ENCODE measurements at regions not wholly inside any gene's neighbourhood (a gene's known extent, or its start where the extent isn't known, plus 50 kb on each side); places are given as distances from the start of the nearest gene placed in this dataset.

DNA sequence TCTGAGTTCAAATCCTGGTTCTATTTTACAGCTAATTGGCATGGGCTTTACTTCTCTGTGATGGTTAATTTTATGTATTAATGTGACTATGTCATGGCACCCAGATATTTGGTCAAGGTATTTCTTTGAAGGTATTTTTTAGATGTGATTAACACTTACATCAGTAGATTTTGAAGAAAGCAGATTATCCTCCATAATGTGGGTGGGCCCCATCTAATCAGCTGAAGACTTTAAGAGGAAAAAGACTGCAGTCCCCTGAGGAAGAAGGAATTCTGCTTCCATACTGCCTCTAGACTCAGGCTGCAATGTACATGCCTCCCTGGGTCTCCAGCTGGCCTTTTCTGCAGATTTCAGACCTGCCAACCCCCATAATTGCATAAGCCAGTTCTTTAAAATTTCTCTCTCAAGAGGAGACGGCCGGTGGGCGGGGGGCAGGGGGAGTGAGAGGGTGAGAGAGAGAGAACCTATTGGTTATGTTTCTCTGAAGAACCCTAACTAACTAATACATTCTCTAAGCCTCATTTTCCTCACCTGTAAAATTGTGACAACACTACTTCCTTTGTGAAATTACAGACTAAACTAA is 338.2 kb upstream of the PRDM1 start:
- H3K4me3 ChIP-seq (ENCODE audit: low read depth, low read length) = no peak overlapping the region
- DNase-seq (ENCODE audit: low read depth) = peak; percentile 52
- TF ChIP-seq POLR2A (IDR thresholded peaks at IDR 0.05; ENCODE audit: extremely low read depth, insufficient read length) = no peak
- TF ChIP-seq, protein P1, sequence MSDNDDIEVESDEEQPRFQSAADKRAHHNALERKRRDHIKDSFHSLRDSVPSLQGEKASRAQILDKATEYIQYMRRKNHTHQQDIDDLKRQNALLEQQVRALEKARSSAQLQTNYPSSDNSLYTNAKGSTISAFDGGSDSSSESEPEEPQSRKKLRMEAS (IDR thresholded peaks at IDR 0.05; ENCODE audit: low read depth, low read length) = no peak
- TF ChIP-seq, protein P2, sequence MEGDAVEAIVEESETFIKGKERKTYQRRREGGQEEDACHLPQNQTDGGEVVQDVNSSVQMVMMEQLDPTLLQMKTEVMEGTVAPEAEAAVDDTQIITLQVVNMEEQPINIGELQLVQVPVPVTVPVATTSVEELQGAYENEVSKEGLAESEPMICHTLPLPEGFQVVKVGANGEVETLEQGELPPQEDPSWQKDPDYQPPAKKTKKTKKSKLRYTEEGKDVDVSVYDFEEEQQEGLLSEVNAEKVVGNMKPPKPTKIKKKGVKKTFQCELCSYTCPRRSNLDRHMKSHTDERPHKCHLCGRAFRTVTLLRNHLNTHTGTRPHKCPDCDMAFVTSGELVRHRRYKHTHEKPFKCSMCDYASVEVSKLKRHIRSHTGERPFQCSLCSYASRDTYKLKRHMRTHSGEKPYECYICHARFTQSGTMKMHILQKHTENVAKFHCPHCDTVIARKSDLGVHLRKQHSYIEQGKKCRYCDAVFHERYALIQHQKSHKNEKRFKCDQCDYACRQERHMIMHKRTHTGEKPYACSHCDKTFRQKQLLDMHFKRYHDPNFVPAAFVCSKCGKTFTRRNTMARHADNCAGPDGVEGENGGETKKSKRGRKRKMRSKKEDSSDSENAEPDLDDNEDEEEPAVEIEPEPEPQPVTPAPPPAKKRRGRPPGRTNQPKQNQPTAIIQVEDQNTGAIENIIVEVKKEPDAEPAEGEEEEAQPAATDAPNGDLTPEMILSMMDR (IDR thresholded peaks at IDR 0.05; ENCODE audit: low read depth, low read length) = no peak
- TF ChIP-seq MYC (IDR thresholded peaks at IDR 0.05; ENCODE audit: low read depth, low read length) = no peak

DNA sequence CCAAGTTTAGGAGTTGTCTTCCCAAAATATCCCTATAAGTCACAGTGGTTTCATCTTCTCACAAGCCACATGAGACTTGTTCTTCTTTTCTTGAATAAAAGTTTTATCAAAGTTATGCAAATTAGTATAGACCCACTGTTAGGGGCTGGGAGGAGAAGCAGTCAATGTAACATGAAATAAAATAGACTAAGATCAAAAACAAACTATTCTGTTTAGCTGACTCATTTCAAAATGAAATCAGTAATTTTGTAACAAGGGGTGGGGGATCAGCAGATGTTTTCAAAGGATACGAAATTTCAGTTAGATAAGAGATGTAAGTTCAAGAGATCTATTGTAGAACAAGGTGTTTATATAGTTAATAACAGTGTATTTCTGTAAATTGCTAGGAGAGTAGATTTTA is 339.6 kb upstream of the PRDM1 start:
- H3K4me3 ChIP-seq (ENCODE audit: low read depth, low read length) = no peak overlapping the region
- TF ChIP-seq, protein P1 (IDR thresholded peaks at IDR 0.05; ENCODE audit: low read depth, low read length) = no peak
- TF ChIP-seq POLR2A (IDR thresholded peaks at IDR 0.05; ENCODE audit: extremely low read depth, insufficient read length) (no peak), MYC (IDR thresholded peaks at IDR 0.05; ENCODE audit: low read depth, low read length) (no peak)
- TF ChIP-seq, protein P2 (IDR thresholded peaks at IDR 0.05; ENCODE audit: low read depth, low read length) = no peak
- DNase-seq (ENCODE audit: low read depth) = peak; percentile 36

DNA sequence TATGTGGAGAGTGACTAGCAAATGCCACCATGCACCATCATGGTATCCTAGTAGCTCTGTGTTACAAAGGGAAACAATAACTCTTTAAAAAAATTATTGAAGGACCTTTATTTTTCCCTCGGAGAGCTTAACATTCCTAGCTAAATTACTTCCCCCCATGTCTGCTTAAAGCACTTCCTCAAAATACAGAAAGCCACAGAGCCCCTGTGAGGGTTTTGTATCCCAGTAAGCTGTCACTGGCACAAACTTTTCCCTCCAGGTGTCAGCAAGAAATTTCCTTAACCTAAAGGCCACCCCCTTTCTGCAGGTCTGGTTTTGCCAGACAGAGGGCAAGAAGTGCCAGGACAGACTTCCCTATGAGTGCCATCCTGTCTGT is 340.0 kb upstream of the PRDM1 start:
- TF ChIP-seq, protein P2 (IDR thresholded peaks at IDR 0.05; ENCODE audit: low read depth, low read length) = no peak
- TF ChIP-seq POLR2A (IDR thresholded peaks at IDR 0.05; ENCODE audit: extremely low read depth, insufficient read length) = no peak
- TF ChIP-seq, protein P1 (IDR thresholded peaks at IDR 0.05; ENCODE audit: low read depth, low read length) = no peak
- no peak for TF ChIP-seq MYC (IDR thresholded peaks at IDR 0.05; ENCODE audit: low read depth, low read length)

DNA sequence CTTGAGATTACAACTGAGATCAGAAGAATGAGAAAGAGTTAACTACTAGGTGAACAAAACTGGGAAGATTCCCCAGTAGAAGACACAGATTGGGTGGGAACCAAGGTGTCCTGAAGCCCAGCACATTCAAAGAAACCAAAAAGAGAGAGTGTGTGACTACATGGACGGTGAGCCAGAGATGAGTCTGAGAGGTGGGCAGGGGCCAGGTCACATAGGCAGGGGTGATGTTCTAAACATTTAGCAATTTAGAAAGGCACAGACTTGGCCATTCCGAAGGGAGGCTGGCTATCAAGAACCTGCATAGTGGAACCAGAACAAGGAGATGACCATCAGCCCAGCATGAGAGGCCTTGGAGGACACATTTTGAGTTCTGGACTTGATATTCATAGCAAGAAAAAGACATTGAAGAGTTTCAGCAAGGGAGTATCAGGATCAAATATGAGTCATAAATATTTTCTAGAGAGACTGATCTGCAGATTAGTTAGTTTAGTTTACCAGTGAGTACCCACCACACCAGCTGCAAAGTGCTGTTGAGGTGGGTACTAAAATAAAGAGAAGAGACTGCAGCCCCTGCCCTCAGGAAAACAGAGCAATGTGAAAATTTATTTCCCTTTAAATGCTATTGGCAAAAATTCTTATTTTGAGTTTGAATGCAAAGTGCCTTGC is 340.5 kb upstream of the PRDM1 start:
- TF ChIP-seq, protein P1 (IDR thresholded peaks at IDR 0.05; ENCODE audit: low read depth, low read length) = no peak
- TF ChIP-seq MYC (IDR thresholded peaks at IDR 0.05; ENCODE audit: low read depth, low read length) (no peak), POLR2A (IDR thresholded peaks at IDR 0.05; ENCODE audit: extremely low read depth, insufficient read length) (no peak)
- TF ChIP-seq, protein P2 (IDR thresholded peaks at IDR 0.05; ENCODE audit: low read depth, low read length) = no peak
- DNase-seq (ENCODE audit: low read depth) = peak; percentile 7

More for the DNA sequence above, 340.0 kb upstream of the PRDM1 start:
- DNase-seq (ENCODE audit: low read depth) = peak; percentile 50
- no peak overlapping the region for H3K4me3 ChIP-seq (ENCODE audit: low read depth, low read length)

DNA sequence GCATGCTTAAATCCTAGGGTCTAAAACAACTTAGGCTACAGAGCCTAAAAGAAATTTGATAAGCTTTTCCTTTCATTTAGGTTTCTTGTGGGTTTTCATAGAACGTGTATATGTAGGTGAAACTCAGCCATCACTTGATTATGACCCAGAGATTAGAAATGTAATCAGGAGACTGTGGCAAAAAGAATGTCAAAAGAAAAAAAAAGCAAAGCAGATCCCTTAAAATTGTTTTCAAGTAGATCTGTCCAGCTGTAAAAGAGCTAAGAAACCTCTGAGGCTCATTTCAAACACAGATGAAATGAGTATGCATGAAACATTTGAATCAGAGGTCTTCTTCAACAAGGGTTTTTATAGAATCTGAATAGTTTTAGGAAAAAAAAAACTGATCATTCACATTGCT is 341.3 kb upstream of the PRDM1 start:
- DNase-seq (ENCODE audit: low read depth) = no peak
- TF ChIP-seq MYC (IDR thresholded peaks at IDR 0.05; ENCODE audit: low read depth, low read length) (no peak), POLR2A (IDR thresholded peaks at IDR 0.05; ENCODE audit: extremely low read depth, insufficient read length) (no peak)
- TF ChIP-seq, protein P1 (IDR thresholded peaks at IDR 0.05; ENCODE audit: low read depth, low read length) = no peak
- TF ChIP-seq, protein P2 (IDR thresholded peaks at IDR 0.05; ENCODE audit: low read depth, low read length) = no peak
- no peak overlapping the region for H3K4me3 ChIP-seq (ENCODE audit: low read depth, low read length)

More for the DNA sequence above, 340.5 kb upstream of the PRDM1 start:
- H3K4me3 ChIP-seq (ENCODE audit: low read depth, low read length) = no peak overlapping the region
